ENCODE measurements at regions not wholly inside any gene's neighbourhood (a gene's known extent, or its start where the extent isn't known, plus 50 kb on each side); places are given as distances from the start of the nearest gene placed in this dataset.

DNA sequence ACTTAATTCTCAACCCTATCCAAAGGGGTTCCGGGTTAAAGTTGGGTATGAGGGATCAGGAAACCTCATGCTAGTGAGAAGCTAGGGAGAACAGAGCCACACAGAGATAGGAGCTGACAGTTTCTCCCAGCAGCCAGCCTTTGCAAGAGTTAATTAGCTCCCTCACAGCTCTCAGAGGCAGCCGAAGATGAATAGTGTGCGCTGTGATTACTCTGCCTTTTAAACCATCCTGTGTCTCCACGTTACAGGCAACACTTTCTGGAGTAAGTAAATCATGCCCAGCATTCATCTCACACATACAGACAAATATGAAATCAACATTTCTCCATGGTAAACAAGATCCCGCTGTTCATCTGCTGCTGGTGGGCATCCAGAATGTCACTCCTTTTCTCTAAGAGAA lies 429.6 kb downstream of the INSC start:
- DNase-seq = no peak

GRCh38 chr11:15547685-15548084 lies 433.0 kb downstream of the INSC start:
- DNase-seq = no peak

- no peak for DNase-seq
Observed at GRCh38 chr11:15551901-15552851, 437.5 kb downstream of the INSC start.

DNA sequence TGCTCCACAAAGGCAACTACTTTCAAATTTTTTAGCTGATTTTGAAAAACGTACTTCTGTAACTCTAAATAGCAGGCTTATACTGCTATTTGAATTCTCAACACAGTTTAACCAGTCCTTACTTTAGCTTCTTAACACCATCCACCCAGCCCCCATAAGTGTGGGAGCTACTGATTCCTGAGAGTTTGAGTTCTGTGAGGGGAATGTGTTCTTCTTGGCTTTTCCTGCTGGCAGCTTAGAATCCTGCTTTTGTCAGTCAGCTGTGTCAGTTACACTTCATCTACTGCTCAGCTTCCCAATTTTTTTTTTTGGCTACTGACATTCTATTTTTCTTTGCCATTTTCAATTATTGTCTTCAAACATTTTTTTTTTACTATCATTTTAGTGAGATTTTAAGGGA lies 440.4 kb downstream of the INSC start:
- no peak for DNase-seq

DNA sequence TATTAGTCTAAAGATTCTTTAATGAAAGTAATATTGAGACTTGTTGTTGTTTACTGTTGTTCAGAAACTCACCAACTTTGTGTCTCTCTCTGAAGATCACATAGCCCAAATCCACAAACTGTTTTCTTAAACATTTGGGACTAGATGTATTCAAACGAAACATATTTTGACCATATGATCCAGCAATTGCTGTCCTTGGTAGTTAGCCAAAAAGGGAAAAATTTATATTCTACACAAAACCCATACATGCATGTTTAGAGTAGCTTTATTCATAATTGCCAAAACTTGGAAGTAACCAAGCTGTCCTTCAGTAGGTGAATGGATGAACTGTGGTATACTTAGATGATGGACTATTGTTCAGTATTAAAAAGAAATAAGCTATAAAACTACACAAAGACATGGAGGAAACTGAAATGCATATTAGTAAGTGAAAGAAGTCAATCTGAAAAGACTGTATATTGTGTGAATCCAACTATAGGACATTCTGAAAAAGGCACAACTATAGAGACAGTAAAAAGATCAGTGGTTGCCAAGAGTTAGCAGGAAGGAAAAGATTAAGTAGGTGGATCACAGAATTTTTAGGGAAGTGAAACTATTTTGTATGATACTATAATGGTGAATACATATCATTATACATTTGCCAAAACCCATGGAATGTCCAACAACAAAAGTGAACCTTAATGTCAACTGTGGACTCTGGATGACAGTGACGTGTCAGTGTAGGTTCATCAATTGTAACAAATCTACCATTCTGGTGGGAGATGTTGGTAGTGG lies 442.9 kb downstream of the INSC start:
- no peak for DNase-seq

DNA sequence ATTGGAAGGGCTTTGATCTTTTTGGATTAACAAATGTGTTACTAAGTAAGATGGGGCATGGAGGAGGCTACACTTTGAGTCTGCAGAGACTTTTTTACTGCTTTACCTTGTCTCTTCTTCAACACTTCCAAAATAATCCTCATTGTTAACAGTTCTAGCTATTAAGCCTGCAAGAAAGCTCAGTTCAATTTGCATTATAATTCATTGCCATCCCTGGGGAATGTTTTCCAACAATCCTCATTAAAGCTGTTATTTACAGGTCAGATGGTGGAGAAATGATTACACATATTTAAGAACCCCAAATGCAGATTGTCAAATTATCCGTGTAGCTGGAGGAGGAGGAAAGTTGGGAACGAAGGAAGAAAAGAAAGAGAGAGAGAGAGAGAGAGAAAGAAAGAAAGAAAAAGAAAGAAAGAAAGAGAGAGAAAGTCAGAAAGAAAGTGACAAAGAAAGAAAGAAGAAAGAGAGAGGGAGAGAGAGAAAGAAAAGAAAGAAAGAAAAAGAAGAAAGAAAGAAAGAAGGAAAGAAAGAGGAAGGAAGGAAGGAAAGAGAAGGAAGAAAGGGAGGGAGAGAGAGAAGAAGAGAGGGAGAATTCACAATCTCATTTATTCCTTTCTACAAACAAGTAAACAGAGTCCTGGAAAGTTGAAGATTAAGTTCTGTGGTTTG lies 443.9 kb downstream of the INSC start:
- no peak for DNase-seq

DNA sequence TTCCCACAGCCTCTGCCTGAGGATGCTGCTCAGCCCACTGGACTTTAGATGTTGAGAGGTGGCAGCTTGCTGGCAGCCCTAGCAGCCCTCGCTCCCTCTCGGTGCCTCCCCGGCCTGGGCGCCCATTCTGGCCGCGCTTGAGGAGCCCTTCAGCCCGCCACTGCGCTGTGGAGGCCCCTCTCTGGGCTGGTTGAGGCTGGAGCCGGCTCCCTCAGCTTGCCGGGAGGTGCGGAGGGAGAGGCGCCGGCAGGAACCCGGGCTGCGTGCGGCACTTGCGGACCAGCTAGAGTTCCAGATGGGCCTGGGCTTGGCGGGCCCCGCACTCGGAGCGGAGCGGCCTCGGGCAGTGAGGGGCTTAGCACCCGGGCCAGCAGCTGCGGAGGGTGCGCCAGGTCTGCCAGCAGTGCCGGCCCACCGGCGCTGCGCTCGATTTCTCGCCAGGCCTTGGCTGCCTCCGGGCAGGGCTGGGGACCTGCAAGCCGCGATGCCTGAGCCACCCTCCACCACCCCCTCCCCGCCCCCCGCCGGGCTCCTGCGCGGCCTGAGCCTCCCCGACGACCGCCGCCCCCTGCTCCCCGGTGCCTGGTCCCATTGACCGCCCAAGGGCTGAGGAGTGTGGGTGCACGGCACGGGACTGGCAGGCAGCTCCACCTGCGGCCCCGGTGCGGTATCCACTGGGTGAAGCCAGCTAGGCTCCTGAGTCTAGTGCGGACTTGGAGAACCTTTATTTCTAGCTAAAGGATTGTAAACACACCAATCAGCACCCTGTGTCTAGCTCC lies 446.2 kb downstream of the INSC start:
- DNase-seq = no peak

GRCh38 chr11:15562230-15562629 lies 447.5 kb downstream of the INSC start:
- no peak for DNase-seq

DNA sequence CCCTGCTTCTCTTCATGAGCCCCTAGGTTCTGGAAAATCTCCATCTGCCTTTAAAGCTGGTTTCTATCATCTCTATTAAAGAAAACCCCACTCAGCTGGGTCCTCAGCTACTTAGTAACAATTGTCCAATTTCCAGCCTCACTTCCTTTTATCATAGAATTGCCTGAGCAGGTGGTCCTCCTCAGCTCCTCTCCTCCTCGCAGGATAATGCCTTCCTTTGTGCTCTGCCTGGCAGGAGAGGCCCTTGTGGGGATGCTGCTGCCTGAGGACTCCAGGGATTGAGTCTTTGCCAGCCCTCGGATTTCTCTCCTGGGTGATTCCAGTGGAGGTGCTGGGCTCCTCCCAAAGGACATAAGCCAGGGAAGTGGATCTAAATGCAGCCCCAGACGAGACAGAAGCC lies 448.3 kb downstream of the INSC start:
- no peak for DNase-seq

DNA sequence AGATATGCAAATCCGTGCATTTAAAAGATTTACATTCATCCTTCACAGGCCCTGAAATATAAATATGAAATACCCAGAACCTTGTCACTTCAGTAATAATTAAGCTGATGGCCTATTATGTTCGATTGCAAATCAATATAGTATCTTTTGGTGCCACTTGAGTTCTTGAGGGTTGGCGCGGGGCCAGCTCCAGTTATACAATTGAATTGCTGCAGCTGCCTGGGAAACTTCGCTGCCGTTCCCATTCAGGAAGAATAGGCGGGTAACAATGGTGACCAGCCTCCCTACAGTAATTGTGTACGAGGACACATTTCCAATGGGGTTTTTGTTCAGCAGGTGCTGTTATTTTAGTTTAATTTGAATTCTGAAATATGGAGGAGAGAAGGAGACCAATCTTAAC lies 451.2 kb downstream of the INSC start:
- DNase-seq = no peak

DNA sequence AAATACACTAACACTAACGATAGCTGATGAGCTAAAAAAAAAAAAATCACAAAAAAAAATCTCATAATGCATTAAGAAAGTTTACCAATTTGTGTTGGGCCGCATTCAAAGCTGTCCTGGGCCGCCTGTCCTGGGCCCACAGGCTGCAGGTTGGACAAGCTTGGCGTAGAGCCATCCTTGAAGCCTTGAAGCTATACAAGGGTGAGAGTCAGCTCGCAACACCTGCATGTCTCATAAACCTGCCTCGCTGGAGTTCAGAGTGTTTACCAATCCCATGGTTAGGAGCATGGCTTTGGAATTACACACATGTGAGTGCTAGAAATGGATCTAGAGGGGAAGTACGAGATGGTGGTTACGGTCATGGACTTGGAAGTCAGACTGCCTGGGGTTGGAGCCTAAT lies 453.7 kb downstream of the INSC start:
- no peak for DNase-seq

DNA sequence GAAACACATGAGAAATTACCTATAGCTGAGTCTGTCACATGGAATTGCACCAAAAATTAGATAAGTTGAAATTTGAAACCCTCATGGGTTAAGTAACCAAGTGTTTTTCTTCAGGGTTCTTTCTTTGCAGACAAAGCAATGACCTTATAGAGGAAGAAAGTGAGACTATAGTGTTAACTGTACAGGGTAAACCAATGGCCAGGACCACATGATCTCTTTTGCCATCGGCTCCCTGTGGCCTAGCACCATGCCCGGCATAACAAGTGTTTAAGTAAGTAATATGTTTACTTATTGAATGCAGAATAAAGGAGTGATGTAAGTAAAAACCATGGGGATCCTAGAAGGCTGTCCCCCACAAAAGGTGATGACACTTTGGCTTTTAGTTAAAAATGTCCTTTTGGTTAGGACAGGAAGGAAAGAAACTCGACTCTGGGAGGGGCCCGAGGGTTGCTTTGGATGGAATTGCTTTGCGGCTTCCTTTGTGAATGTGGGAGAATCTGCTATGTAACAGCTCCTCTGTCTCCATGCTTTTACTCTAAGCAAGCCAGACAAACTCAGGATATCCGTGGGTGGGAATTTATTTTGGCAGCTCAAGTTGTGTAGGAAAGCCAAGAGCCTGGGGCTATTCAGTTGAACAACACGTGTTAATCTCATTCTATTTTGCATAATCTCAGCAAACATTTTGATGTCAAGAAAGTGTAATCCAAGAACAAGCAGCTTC lies 454.7 kb downstream of the INSC start:
- no peak for DNase-seq

DNA sequence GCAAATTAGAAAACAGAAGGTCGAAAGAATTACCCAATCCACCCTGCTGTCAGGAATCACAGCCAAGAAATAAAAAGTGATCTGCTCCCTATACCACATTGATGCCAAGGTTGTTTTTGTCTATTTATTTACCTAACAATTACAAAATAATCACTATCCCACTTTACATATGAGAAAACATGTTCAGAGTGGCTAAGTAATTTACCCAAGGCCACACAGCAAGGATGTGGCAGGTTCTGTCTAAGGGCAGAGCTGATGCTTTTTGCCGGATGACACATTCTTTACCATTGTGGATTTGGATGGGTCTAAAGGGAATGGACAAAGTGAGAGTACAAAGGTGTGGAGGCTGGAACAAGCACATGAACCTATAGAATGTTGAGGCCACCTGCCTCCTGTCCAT lies 460.7 kb downstream of the INSC start:
- DNase-seq = no peak

DNA sequence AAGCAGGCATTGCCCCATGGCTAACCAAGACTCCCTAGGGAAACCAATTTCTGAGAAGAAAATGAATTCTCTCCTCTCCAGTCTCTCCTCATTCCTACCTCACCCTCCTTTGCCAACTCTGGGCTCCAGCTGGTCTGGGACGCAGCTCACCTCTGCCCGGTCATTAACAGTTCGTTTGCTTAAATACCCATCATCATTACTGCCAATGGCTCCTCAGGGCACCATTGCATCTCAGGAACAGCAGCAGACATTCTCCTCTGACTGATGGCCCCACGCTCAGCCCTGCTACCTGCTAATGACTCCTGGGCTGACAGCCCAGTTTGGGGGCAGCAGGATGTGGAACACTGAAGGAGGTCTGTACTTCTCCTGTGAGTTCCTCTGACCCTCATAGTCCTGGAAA lies 462.0 kb downstream of the INSC start:
- no peak for DNase-seq

DNA sequence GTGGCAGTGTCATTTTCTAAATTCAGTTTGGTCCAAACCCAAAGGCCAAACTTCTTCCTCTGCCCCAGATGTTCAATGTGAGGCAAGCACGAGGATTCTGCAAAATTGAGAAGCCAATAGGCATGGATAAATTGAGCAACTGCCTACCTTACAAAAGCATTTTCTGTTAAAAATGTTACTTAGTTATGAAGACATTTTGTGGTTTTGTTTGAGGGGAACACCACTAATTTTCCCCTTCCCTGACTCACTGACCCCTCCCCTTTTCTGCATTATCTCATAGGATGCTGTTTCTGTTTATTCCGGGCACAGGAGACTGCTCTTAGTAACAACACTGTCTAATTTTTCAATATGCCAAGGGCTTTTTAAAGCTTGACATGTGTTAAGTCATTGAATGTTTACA lies 462.8 kb downstream of the INSC start:
- DNase-seq = no peak

- DNase-seq = no peak
Observed at GRCh38 chr11:15579287-15580001, 464.7 kb downstream of the INSC start.

DNA sequence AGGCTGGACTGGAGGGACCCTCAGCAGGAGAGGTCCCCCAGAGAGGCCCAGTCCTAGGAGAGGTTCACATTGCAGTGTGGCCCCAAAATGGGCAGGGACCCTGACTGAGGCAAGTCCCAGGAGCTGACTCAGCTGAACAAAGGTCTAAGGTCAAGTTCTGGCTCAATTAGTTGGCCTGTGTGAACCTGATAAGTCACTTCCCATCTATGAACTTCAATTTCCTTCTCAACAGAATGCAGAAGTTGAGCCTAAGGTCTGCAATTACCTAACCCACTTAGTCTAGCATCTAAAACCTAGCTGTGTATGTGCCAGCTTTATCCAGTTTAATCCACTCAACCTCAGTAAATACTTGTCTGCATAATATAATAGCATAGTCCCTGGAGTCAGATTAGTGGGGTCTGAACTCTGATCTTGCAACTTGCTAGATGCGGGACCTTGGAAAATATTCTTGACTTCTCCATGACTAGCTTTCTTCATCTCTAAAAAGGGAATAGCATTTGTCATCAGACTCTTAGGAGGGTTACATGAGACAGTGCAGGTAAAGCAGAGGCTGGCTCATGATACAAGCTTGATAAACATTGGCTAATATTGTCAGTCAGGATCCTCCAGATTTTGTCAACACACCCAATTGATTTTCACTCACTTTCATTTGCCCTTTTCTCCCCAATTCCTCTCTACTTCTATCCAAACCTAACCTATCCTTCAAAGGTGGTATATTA lies 465.5 kb downstream of the INSC start:
- no peak for DNase-seq

- DNase-seq = no peak
Observed at GRCh38 chr11:15580775-15581095, 466.0 kb downstream of the INSC start.

GRCh38 chr11:15584158-15584557 lies 469.4 kb downstream of the INSC start:
- DNase-seq = no peak

GRCh38 chr11:15585602-15586331 lies 471.0 kb downstream of the INSC start:
- DNase-seq = no peak
